AG10803 (cell line): ENCODE measurements at regions not wholly inside any gene's neighbourhood (a gene's known extent, or its start where the extent isn't known, plus 50 kb on each side); places are given as distances from the start of the nearest gene placed in this dataset.

Experiments used
- DNase-seq: peaks from one replicate; pipeline ENCODE4 v3.0.0; 2010; ENCODE audit warnings: low read depth
- H3K4me3 ChIP-seq: 2 replicates; pipeline ENCODE4 v1.5.1; 2011; ENCODE audit warnings: mild to moderate bottlenecking, low read length, control low read depth
- TF ChIP-seq, protein P1 (sequence below): conservative IDR thresholded peaks from 2 replicates; pipeline ENCODE4 v1.5.1; 2011; ENCODE audit warnings: mild to moderate bottlenecking, low read length, control low read depth, inconsistent platforms

DNA sequence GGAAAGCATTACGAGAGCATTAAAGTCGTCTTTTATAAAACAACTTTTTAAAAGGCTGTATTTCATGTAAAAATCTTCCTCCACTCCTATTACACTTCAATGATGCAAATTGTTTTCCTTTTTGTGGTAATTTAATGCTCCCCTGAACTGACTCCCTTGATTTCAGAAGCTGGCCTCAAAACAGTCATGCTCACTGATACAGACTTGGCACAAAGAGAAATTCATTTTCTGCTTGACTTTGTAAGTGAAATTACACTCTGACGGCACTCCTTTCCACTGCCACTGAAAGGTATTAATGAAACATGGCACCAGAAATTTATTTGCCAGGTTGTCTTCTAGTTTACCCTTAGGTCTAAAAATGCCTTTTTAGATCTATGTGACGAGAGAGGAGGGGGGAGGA lies 215.5 kb downstream of the LRRC3B start:
- TF ChIP-seq, protein P1, sequence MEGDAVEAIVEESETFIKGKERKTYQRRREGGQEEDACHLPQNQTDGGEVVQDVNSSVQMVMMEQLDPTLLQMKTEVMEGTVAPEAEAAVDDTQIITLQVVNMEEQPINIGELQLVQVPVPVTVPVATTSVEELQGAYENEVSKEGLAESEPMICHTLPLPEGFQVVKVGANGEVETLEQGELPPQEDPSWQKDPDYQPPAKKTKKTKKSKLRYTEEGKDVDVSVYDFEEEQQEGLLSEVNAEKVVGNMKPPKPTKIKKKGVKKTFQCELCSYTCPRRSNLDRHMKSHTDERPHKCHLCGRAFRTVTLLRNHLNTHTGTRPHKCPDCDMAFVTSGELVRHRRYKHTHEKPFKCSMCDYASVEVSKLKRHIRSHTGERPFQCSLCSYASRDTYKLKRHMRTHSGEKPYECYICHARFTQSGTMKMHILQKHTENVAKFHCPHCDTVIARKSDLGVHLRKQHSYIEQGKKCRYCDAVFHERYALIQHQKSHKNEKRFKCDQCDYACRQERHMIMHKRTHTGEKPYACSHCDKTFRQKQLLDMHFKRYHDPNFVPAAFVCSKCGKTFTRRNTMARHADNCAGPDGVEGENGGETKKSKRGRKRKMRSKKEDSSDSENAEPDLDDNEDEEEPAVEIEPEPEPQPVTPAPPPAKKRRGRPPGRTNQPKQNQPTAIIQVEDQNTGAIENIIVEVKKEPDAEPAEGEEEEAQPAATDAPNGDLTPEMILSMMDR = no peak
- H3K4me3 ChIP-seq = no peak overlapping the region
- no peak for DNase-seq

DNA sequence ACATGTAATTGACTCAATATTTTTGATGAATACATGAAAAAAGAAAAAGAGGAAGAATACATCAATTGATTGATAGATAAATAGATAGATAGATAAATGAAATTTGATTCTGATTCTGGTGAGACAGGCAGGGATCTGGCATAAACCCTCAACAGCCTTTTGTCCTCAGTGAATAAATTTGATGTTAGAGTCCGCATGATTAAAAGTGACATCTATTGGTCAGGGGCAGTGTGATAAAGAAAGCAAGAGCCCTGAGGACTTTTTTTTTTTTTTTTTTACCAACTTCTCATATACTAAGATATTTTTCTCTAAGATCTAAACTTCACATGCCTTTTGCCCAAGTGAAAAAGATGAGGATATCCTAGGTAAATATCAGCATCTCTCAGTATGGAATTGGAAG lies 216.4 kb downstream of the LRRC3B start:
- TF ChIP-seq, protein P1 = no peak
- DNase-seq = no peak
- H3K4me3 ChIP-seq = no peak overlapping the region

DNA sequence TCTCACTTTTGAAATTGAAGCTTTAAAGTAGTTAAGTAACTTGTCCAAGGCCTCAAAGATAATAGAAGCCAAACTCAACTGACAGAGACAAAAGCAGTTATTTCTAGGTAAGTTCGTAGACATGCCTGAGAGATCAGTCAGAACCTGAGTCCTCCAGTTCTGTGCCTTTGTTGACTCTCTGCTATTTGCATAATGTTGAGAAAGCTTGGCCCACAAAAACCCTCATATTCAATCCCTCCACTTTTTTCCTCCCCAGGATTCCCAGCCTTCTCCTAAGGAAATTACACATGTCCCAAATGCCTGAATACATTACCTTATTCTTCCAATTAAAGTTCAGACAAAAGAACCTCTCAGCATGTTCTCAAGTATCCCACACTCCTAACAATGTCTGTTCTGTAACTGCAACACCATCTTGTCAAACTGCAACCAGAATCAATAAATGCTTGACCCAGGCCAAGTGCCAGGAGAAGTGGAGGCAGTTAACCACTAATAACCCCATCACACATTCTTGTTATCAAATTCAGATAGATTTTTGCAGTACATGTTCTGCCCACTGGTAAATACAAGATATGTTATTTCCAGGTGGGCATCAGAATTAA lies 217.8 kb downstream of the LRRC3B start:
- DNase-seq = no peak
- no peak overlapping the region for H3K4me3 ChIP-seq
- TF ChIP-seq, protein P1 = no peak

DNA sequence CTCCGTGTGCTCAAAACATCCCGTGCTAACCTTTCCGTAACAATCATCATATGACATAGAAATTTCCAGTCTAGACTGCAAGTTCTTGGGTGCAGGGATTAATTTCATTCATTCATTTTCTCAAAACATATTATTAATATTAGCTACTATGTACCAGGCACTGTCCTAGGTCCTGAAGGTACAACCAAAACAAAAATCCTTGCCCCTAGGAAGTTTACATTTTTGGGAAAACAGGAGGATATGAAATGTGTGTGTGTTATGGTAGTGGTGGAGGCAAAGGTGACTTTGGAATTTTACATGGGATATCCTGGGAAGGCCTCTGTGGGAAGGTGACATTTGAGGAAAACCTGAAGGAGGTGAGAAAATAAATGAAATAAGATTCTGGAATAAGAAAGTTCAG lies 222.6 kb downstream of the LRRC3B start:
- TF ChIP-seq, protein P1 = no peak
- no peak overlapping the region for H3K4me3 ChIP-seq
- no peak for DNase-seq

DNA sequence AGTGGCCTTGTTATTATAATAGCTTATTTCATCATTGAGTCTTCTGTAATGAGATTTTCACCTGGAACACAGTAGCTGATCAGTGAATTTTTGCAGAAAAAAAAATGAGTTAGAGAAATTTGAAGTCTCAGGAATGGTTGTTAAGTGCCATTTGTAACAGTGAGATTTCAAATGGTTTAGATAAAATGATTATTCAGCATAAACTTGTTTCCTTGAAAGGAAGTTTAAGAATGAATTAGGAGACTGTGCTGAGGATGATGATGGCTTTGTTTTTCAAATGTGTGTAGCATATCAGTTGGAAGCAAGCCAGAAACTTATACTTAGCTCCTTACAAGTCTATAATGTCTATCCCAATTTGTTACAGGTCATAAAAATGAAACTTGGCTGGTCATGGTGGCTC lies 225.1 kb downstream of the LRRC3B start:
- no peak overlapping the region for H3K4me3 ChIP-seq
- no peak for DNase-seq
- TF ChIP-seq, protein P1 = no peak

DNA sequence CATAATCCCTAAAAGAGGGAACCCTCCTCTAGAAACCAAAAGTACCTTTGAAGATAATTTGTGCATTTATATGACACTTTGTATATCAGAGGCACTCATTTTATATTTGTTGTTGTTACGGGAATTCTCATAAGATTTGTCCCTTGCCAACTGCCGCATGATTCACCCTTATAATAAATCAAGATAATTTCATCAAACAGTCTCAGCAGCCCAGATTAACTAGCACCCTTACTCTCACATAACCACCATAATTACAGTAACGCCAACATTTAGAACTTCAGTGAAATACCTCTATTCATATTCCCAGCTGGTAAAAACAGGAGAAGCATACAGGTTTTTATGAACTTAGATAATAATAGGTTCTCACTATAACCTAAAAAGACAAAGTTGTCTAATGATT lies 271.9 kb downstream of the LRRC3B start:
- no peak for DNase-seq
- no peak overlapping the region for H3K4me3 ChIP-seq
- TF ChIP-seq, protein P1 = no peak

DNA sequence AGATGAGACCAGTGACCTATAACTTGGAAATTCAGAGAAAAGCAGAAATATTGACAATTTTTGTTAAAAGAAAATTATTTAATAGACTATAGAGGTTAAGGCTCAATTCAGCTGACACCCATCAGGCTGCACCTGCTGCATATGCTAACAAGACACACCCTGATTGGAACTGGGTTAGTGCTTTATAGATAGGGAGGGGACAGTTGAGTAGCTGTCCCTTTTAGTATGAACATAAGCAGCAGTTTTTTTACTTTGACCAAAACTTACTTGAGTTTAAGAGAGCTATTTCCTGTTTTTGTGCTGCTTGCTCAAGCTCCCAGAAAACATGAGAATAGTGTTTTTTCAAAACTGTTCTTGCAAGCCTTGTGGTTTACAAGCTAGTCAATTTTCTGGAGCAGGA lies 292.6 kb downstream of the LRRC3B start:
- no peak overlapping the region for H3K4me3 ChIP-seq
- no peak for DNase-seq
- TF ChIP-seq, protein P1 = no peak
